ENCODE measurements at regions not wholly inside any gene's neighbourhood (a gene's known extent, or its start where the extent isn't known, plus 50 kb on each side); places are given as distances from the start of the nearest gene placed in this dataset.

- TF ChIP-seq CTCF (IDR thresholded peaks at IDR 0.05; ENCODE audit: low read length) (no peak), EZH2 (optimal IDR thresholded peaks at IDR 0.05; ENCODE audit: low read depth, low read length) (no peak)
Observed at GRCh38 chr7:17554341-17555015, 256.0 kb downstream of the AHR start.

All from MM.1S (cell line).